Ovary (tissue), 7 donors: ENCODE measurements at regions not wholly inside any gene's neighbourhood (a gene's known extent, or its start where the extent isn't known, plus 50 kb on each side); places are given as distances from the start of the nearest gene placed in this dataset.
"Not testable (repeated sequence)": the region's sequence is repeated elsewhere in the genome, so short reads cannot be mapped to it uniquely, and the experiment has no call there.

ENCODE experiments used
- DNase-seq, 5 donors: peaks; one replicate each; pipeline ENCODE4 v3.0.0-alpha.2; 2019 to 2020
- H3K27ac ChIP-seq, 2 donors: fragments of 200-600 bp; one replicate each; pipeline versions ENCODE4 v1.5.1 to v1.8.0; 2019 to 2022
- H3K27me3 ChIP-seq: fragments of 200-600 bp; one replicate; pipeline ENCODE4 v1.8.0; 2022
- H3K36me3 ChIP-seq: fragments of 200-600 bp; sonication (generic); one replicate; pipeline ENCODE4 v1.5.1; 2019
- H3K4me1 ChIP-seq: one replicate; pipeline ENCODE4 v1.8.1; 2013; ENCODE audit warnings: mild to moderate bottlenecking, moderate library complexity; ENCODE audit not compliant: insufficient read depth
- H3K4me3 ChIP-seq: fragments of 200-600 bp; sonication (generic); one replicate; pipeline ENCODE4 v1.5.1; 2017
- H3K9me3 ChIP-seq, 2 donors: fragments of 200-600 bp in 1 of 2; sonication (generic) in 1 of 2; one replicate each; pipeline versions ENCODE4 v1.5.1 to v1.8.1; 2013 to 2019; ENCODE audit warnings: mild to moderate bottlenecking in 1 of 2, moderate library complexity in 1 of 2
- CTCF ChIP-seq, 3 donors: fragments of 450-650 bp in 2 of 3; fragments of 200-600 bp in 1 of 3; IDR thresholded peaks; one replicate each; pipeline versions ENCODE4 v1.5.1 to v1.8.0; 2016 to 2022; ENCODE audit warnings: antibody characterized with exemption in 3 of 3, mild to moderate bottlenecking in 1 of 3
- EP300 ChIP-seq: sonication (generic); formaldehyde crosslinking; IDR thresholded peaks from one replicate; pipeline ENCODE4 v1.6.1; 2017; ENCODE audit warnings: antibody characterized with exemption
- POLR2A ChIP-seq: fragments of 450-650 bp; IDR thresholded peaks from one replicate; pipeline ENCODE4 v1.6.1; 2017; ENCODE audit warnings: antibody characterized with exemption, mild to moderate bottlenecking, moderate library complexity
- WGBS, 3 donors: extraction: QIAGEN DNeasy Blood & Tissue Kit in 1 of 3; methylation state at CpG; one replicate each; pipeline versions ENCODE4 v1.1.5 to v1.1.7; 2013 to 2017; 5-methylcytosine and 5-hydroxymethylcytosine counted together
- intact Hi-C, 4 donors: fragments of 100-400 bp; cut with DNase I; formaldehyde crosslinking; loops; one replicate each; pipeline versions ENCODE4 v1.11.0 to v1.15.1; 2022 to 2023
- donor health status: DM: no; HTN: no; CAD: no; lungs with moderate emphysema.
- donor health status: DM: no; HTN: no; CAD: no.
- donor health status: Bipolar disorder and iron deficiency.
- donor health status: DM: no; HTN: no; CAD: no.
- donor health status: DM: yes; HTN: yes; CAD: no.

GRCh38 chr2:39583781-39584180 lies 81.9 kb upstream of the TMEM178A start:
- Histone ChIP-seq H3K4me3 (no peak overlapping the region), H3K9me3 (no peaks in the 10 kb centered on the region), H3K27ac (no peak overlapping the region), H3K36me3 (no peaks in the 10 kb centered on the region), H3K27me3 (no peaks in the 10 kb centered on the region), H3K4me1 (no peaks in the 10 kb centered on the region)
- TF ChIP-seq EP300 (no peak), CTCF (IDR thresholded peaks at IDR 0.05) (no peak), POLR2A (no peak)
- intact Hi-C loops: no loop called here
- WGBS, 3 donors: 81 to 85% (median 83%) methylated on average over 6 of the region's 6 CpGs
- DNase-seq: no peak

- TF ChIP-seq POLR2A (no peak), CTCF (IDR thresholded peaks at IDR 0.05) (no peak), EP300 (no peak)
- WGBS, 3 donors: 71 to 77% (median 72%) methylated on average over 5 of the region's 5 CpGs
- H3K27me3 ChIP-seq: no peaks in the 10 kb centered on the region
Observed at GRCh38 chr2:39584283-39584965, 81.3 kb upstream of the TMEM178A start.

GRCh38 chr2:39585531-39585930 lies 80.2 kb upstream of the TMEM178A start:
- intact Hi-C loops, H3K9me3 ChIP-seq, H3K27me3 ChIP-seq, H3K36me3 ChIP-seq, DNase-seq, H3K27ac ChIP-seq, H3K4me3 ChIP-seq, H3K4me1 ChIP-seq: not testable (repeated sequence)
- WGBS, 3 donors: 94 to 96% (median 95%) methylated on average over 15 to 20 of the region's 20 CpGs

More at GRCh38 chr2:39584283-39584965, 81.3 kb upstream of the TMEM178A start:
- Histone ChIP-seq H3K9me3 (no peaks in the 10 kb centered on the region), H3K4me1 (no peaks in the 10 kb centered on the region), H3K4me3 (no peak overlapping the region), H3K27ac (no peak overlapping the region), H3K36me3 (no peaks in the 10 kb centered on the region)
- DNase-seq: no peak
- intact Hi-C loops: no loop called here

GRCh38 chr2:39587168-39587567 lies 78.5 kb upstream of the TMEM178A start:
- Histone ChIP-seq H3K27me3 (no peaks in the 10 kb centered on the region), H3K36me3 (no peaks in the 10 kb centered on the region), H3K27ac (no peak overlapping the region), H3K9me3 (no peaks in the 10 kb centered on the region), H3K4me1 (no peaks in the 10 kb centered on the region), H3K4me3 (no peak overlapping the region)
- TF ChIP-seq CTCF (IDR thresholded peaks at IDR 0.05) (no peak), POLR2A (no peak), EP300 (no peak)
- DNase-seq: no peak
- intact Hi-C loops: no loop called here
- WGBS, 3 donors: 68 to 97% (median 97%) methylated on average over 3 of the region's 3 CpGs

GRCh38 chr2:39587641-39588040 lies 78.1 kb upstream of the TMEM178A start:
- H3K27ac ChIP-seq: no peak overlapping the region
- no peak for TF ChIP-seq CTCF (IDR thresholded peaks at IDR 0.05)
- TF ChIP-seq POLR2A: no peak
- no peak for TF ChIP-seq EP300
- DNase-seq: no peak
- intact Hi-C loops: no loop called here
- H3K36me3 ChIP-seq: no peaks in the 10 kb centered on the region
- no peaks in the 10 kb centered on the region for H3K4me1 ChIP-seq
- no peak overlapping the region for H3K4me3 ChIP-seq
- 90 to 91% (median 90%) methylated on average over 1 of the region's 1 CpG for WGBS, 3 donors
- H3K27me3 ChIP-seq: no peaks in the 10 kb centered on the region
- H3K9me3 ChIP-seq: no peaks in the 10 kb centered on the region
